Tibial nerve (tissue), 4 donors: ENCODE measurements at regions not wholly inside any gene's neighbourhood (a gene's known extent, or its start where the extent isn't known, plus 50 kb on each side); places are given as distances from the start of the nearest gene placed in this dataset.

Experiments
- DNase-seq, 2 donors: peaks; one replicate each; pipeline ENCODE4 v3.0.0-alpha.2; 2019; ENCODE audit warnings: low spot score in 2 of 2
- H3K27ac ChIP-seq, 4 donors: fragments of 200-600 bp; sonication (generic) in 3 of 4; one replicate each; pipeline ENCODE4 v1.5.1; 2017 to 2019; ENCODE audit warnings: mild to moderate bottlenecking in 1 of 4
- H3K27me3 ChIP-seq, 2 donors: fragments of 200-600 bp; sonication (generic) in 1 of 2; one replicate each; pipeline versions ENCODE4 v1.5.1 to v1.6.0; 2017 to 2019
- H3K36me3 ChIP-seq, 3 donors: fragments of 200-600 bp; sonication (generic); one replicate each; pipeline ENCODE4 v1.5.1; 2018 to 2019
- H3K4me1 ChIP-seq, 4 donors: fragments of 200-600 bp; sonication (generic) in 3 of 4; one replicate each; pipeline ENCODE4 v1.5.1; 2017 to 2019
- H3K4me3 ChIP-seq, 4 donors: fragments of 200-600 bp; sonication (generic) in 3 of 4; one replicate each; pipeline ENCODE4 v1.5.1; 2017 to 2019; ENCODE audit warnings: mild to moderate bottlenecking in 1 of 4, moderate library complexity in 1 of 4
- H3K9me3 ChIP-seq, 4 donors: fragments of 200-600 bp; sonication (generic) in 3 of 4; one replicate each; pipeline ENCODE4 v1.5.1; 2017 to 2019
- EP300 ChIP-seq, 2 donors: sonication (generic); formaldehyde crosslinking; IDR thresholded peaks; one replicate each; pipeline ENCODE4 v1.6.1; 2017; ENCODE audit warnings: antibody characterized with exemption in 2 of 2, mild to moderate bottlenecking in 1 of 2
- POLR2A ChIP-seq, 2 donors: fragments of 450-650 bp; IDR thresholded peaks; one replicate each; pipeline ENCODE4 v1.6.1; 2017; ENCODE audit warnings: antibody characterized with exemption in 2 of 2, mild to moderate bottlenecking in 2 of 2, moderate library complexity in 2 of 2
- WGBS, 2 donors: methylation state at CpG; one replicate each; pipeline ENCODE4 v1.1.5; 2018; 5-methylcytosine and 5-hydroxymethylcytosine counted together
- TF ChIP-seq, protein P1 (sequence below), 5 experiments: fragments of 200-600 bp in 3 of 5; fragments of 450-650 bp in 2 of 5; sonication (generic) in 3 of 5; IDR thresholded peaks; one replicate each; pipeline ENCODE4 v1.5.1; 2016 to 2019; ENCODE audit warnings: antibody characterized with exemption in 5 of 5, mild to moderate bottlenecking in 3 of 5, moderate library complexity in 2 of 5

DNA sequence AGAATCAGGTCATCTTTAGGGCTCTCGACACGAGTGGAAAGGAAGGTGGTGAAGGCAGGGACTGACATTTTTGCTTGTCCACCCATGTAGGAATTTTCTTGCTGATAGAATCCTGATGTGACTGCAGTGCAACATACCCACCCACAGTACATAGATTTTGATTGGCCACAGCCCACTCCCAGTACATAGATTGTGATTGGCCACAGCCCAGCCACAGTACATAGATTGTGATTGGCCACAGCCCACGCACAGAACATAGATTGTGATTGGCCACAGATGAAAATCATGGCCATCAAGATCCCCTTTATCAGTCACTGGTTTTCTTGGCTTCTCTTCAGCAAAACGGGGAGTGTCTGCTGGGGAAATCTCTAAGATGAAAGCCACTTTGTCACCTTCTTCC is 1041.5 kb downstream of the AACS start:
- Histone ChIP-seq H3K9me3 (no peaks in the 10 kb centered on the region), H3K4me1 (no peaks in the 10 kb centered on the region), H3K27ac (no peak overlapping the region), H3K4me3 (no peak overlapping the region), H3K27me3 (no peaks in the 10 kb centered on the region), H3K36me3 (no peaks in the 10 kb centered on the region)
- WGBS, 2 donors: 74 to 75% methylated on average over 4 of the region's 4 CpGs
- no peak for DNase-seq
- TF ChIP-seq EP300 (IDR thresholded peaks at IDR 0.05) (no peak), POLR2A (IDR thresholded peaks at IDR 0.05) (no peak)
- TF ChIP-seq, protein P1, sequence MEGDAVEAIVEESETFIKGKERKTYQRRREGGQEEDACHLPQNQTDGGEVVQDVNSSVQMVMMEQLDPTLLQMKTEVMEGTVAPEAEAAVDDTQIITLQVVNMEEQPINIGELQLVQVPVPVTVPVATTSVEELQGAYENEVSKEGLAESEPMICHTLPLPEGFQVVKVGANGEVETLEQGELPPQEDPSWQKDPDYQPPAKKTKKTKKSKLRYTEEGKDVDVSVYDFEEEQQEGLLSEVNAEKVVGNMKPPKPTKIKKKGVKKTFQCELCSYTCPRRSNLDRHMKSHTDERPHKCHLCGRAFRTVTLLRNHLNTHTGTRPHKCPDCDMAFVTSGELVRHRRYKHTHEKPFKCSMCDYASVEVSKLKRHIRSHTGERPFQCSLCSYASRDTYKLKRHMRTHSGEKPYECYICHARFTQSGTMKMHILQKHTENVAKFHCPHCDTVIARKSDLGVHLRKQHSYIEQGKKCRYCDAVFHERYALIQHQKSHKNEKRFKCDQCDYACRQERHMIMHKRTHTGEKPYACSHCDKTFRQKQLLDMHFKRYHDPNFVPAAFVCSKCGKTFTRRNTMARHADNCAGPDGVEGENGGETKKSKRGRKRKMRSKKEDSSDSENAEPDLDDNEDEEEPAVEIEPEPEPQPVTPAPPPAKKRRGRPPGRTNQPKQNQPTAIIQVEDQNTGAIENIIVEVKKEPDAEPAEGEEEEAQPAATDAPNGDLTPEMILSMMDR (IDR thresholded peaks at IDR 0.05): no peak

GRCh38 chr12:126107659-126108058 is 1042.4 kb downstream of the AACS start:
- DNase-seq: no peak
- no peak overlapping the region for H3K27ac ChIP-seq
- H3K36me3 ChIP-seq: no peaks in the 10 kb centered on the region
- WGBS, 2 donors: 71 to 74% methylated on average over 13 of the region's 13 CpGs
- H3K9me3 ChIP-seq: no peaks in the 10 kb centered on the region
- H3K4me1 ChIP-seq: no peaks in the 10 kb centered on the region
- no peak for TF ChIP-seq POLR2A (IDR thresholded peaks at IDR 0.05)
- TF ChIP-seq EP300 (IDR thresholded peaks at IDR 0.05): no peak
- TF ChIP-seq, protein P1 (IDR thresholded peaks at IDR 0.05): no peak
- no peak overlapping the region for H3K4me3 ChIP-seq
- no peaks in the 10 kb centered on the region for H3K27me3 ChIP-seq

GRCh38 chr12:126108247-126108646 is 1043.0 kb downstream of the AACS start:
- H3K4me1 ChIP-seq: no peaks in the 10 kb centered on the region
- no peak overlapping the region for H3K4me3 ChIP-seq
- 38 to 43% methylated on average over 3 of the region's 3 CpGs for WGBS, 2 donors
- no peak for TF ChIP-seq EP300 (IDR thresholded peaks at IDR 0.05)
- TF ChIP-seq POLR2A (IDR thresholded peaks at IDR 0.05): no peak
- TF ChIP-seq, protein P1 (IDR thresholded peaks at IDR 0.05): no peak
- H3K27ac ChIP-seq: no peak overlapping the region
- no peaks in the 10 kb centered on the region for H3K9me3 ChIP-seq
- H3K36me3 ChIP-seq: no peaks in the 10 kb centered on the region
- H3K27me3 ChIP-seq: no peaks in the 10 kb centered on the region
- no peak for DNase-seq

DNA sequence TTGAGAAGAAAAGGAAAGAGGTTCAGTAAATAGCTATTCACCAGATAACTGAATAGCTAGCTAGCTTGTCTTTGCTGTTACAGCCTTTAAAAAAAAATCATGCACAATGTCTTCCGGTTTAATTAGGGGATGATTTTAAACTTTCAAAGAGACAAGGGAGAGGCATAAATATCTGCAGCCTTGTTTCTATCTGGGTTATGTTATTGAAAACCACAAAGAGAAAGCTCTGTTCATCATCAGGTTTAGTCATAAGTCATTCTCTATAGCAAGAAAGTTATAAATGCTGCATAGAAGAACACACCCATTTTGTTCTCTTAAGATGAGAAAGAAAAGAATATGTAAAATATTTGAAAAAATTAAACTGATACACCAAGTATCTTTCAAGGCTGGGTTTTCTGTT is 1046.9 kb downstream of the AACS start:
- no peaks in the 10 kb centered on the region for H3K9me3 ChIP-seq
- no peaks in the 10 kb centered on the region for H3K4me1 ChIP-seq
- no peak for TF ChIP-seq EP300 (IDR thresholded peaks at IDR 0.05)
- H3K4me3 ChIP-seq: no peak overlapping the region
- no peaks in the 10 kb centered on the region for H3K36me3 ChIP-seq
- DNase-seq: no peak
- no peak overlapping the region for H3K27ac ChIP-seq
- no peaks in the 10 kb centered on the region for H3K27me3 ChIP-seq
- 53 to 56% methylated on average over 1 of the region's 1 CpG for WGBS, 2 donors

GRCh38 chr12:126112849-126113248 is 1047.6 kb downstream of the AACS start:
- Histone ChIP-seq H3K27me3 (no peaks in the 10 kb centered on the region), H3K4me3 (no peak overlapping the region), H3K9me3 (no peaks in the 10 kb centered on the region), H3K27ac (no peak overlapping the region), H3K36me3 (no peaks in the 10 kb centered on the region), H3K4me1 (no peaks in the 10 kb centered on the region)
- TF ChIP-seq, protein P1 (IDR thresholded peaks at IDR 0.05): no peak
- TF ChIP-seq EP300 (IDR thresholded peaks at IDR 0.05): no peak
- no peak for TF ChIP-seq POLR2A (IDR thresholded peaks at IDR 0.05)
- WGBS, 2 donors: 81 to 83% methylated on average over 1 of the region's 1 CpG
- DNase-seq: no peak

DNA sequence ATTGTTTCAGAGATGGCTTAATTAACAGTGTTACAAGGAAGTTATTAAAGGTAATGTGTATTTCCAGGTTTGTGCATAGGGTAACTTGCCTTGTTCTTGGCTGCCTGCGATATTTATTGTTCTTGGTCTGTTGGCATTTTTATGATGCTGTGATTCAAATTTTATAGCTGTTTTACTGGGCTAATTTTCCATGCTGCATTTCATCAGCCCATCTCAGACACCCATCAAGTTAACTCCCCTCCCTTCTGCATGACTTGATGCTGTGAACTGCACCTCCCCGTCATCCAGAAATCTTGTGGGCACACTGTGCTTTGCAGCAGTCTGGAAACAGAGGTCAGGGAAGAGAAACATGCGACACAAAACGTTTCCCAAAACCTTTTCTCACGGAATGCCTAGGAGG is 1049.2 kb downstream of the AACS start:
- H3K36me3 ChIP-seq: no peaks in the 10 kb centered on the region
- no peaks in the 10 kb centered on the region for H3K27me3 ChIP-seq
- no peaks in the 10 kb centered on the region for H3K4me1 ChIP-seq
- no peak overlapping the region for H3K4me3 ChIP-seq
- TF ChIP-seq EP300 (IDR thresholded peaks at IDR 0.05) (no peak), POLR2A (IDR thresholded peaks at IDR 0.05) (no peak)
- TF ChIP-seq, protein P1 (IDR thresholded peaks at IDR 0.05): no peak
- H3K9me3 ChIP-seq: no peaks in the 10 kb centered on the region
- no peak for DNase-seq
- H3K27ac ChIP-seq: no peak overlapping the region
- 58% methylated on average over 5 of the region's 5 CpGs for WGBS, 2 donors
